ENCODE measurements at regions not wholly inside any gene's neighbourhood (a gene's known extent, or its start where the extent isn't known, plus 50 kb on each side); places are given as distances from the start of the nearest gene placed in this dataset.

DNA sequence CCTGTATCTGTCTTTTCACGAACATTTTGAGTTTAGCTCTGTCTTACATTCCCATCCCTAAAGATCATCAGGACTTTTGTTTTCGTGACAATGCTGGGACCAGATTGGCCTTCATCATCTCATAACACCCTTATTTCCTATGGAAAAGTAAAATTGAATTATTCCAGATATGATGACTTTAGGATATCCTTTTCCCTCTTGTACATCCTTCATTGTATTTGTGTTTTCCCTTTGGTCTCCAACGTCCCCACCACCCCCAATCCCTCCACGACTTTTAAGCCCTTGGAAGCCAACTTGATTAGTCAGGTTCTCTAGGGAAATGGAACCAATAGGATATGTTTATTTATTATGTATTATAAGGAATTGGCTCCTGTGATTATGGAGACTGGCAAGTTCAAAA lies 167.6 kb downstream of the ARL4A start:
- no peaks in the 10 kb centered on the region for H4K20me1 ChIP-seq (ENCODE audit: control insufficient read depth, insufficient read depth)
- BruUV-seq (replicated peaks) = no TSS peak
- FAIRE-seq (no peak), ATAC-seq (no peak), DNase-seq (ENCODE audit: low read depth, low spot score) (no peak)
- H3K27ac ChIP-seq (ENCODE audit: control insufficient read depth, insufficient read depth) = no peak overlapping the region
- H3K4me1 ChIP-seq (ENCODE audit: control insufficient read depth, insufficient read depth, low read length) = no peaks in the 10 kb centered on the region
- ChIA-PET SMC1A (ENCODE audit: uncharacterized antibody, unreplicated experiment) (no interaction called here), CTCF (no interaction called here), POLR2A (no interaction called here), RAD21 (ENCODE audit: unreplicated experiment) (no interaction called here)
- in situ Hi-C loops (cut with MboI) (no loop called here), intact Hi-C loops (cut with micrococcal nuclease; ENCODE audit: unreplicated experiment) (no loop called here)
- TF ChIP-seq, protein P1, sequence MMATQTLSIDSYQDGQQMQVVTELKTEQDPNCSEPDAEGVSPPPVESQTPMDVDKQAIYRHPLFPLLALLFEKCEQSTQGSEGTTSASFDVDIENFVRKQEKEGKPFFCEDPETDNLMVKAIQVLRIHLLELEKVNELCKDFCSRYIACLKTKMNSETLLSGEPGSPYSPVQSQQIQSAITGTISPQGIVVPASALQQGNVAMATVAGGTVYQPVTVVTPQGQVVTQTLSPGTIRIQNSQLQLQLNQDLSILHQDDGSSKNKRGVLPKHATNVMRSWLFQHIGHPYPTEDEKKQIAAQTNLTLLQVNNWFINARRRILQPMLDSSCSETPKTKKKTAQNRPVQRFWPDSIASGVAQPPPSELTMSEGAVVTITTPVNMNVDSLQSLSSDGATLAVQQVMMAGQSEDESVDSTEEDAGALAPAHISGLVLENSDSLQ (IDR thresholded peaks at IDR 0.05) = no peak
- no peaks in the 10 kb centered on the region for H3K36me3 ChIP-seq (ENCODE audit: control insufficient read depth in 2 of 2, insufficient read depth in 2 of 2, low read length in 1 of 2)
- no peak overlapping the region for H2AFZ ChIP-seq (ENCODE audit: control insufficient read depth, low read depth, low read length)
- H3K27me3 ChIP-seq (replicated peaks in 1 of 2; ENCODE audit: control insufficient read depth in 2 of 2, insufficient read depth in 2 of 2, low read length in 1 of 2) = no peaks in the 10 kb centered on the region; a peak in 1 of 4 replicates
- H3K4me3 ChIP-seq = no peak overlapping the region
- H3K9me3 ChIP-seq (replicated peaks; ENCODE audit: control insufficient read depth, insufficient read depth, low read length) = no peaks in the 10 kb centered on the region
- no peaks in the 10 kb centered on the region for H3K79me2 ChIP-seq (ENCODE audit: control insufficient read depth, insufficient read depth, low read length)
- 1% methylated on average over 4 of the region's 4 CpGs for WGBS (ENCODE audit: insufficient coverage, insufficient replicate concordance, low lambda C conversion rate, missing lambda C conversion rate)
- H3K9ac ChIP-seq (ENCODE audit: control insufficient read depth, insufficient read depth, low read length) = no peak overlapping the region
- H3K4me2 ChIP-seq (ENCODE audit: control insufficient read depth, insufficient read depth) = no peak overlapping the region

DNA sequence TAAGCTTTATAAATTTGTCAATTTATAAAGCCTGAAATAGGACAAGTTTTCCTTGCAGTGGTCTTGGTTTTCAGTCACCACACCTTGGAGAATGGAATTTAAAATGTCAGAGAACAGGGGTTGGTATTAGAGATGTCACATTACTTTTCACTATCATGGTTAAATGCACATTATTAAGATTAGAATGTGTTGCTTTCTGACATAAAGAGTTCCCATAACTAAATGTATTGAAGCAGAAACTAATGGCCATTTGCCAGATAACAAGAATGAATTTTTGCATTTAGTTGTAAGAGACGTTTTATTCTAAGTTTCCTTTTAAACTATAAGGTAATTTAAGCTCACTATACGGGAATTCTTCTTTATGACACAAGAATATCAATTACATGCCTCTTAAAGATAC lies 172.3 kb downstream of the ARL4A start:
- ChIA-PET RAD21 (ENCODE audit: unreplicated experiment) (no interaction called here), POLR2A (no interaction called here), CTCF (no interaction called here), SMC1A (ENCODE audit: uncharacterized antibody, unreplicated experiment) (interaction anchor here (1.2 to 1.6 kb wide), 2 partner anchors 10 to 15 kb away, joined by 4 to 5 read pairs; no protein-coding TSS in a partner anchor)
- Histone ChIP-seq H3K27me3 (replicated peaks in 1 of 2; ENCODE audit: control insufficient read depth in 2 of 2, insufficient read depth in 2 of 2, low read length in 1 of 2) (no peaks in the 10 kb centered on the region), H3K36me3 (ENCODE audit: control insufficient read depth in 2 of 2, insufficient read depth in 2 of 2, low read length in 1 of 2) (no peaks in the 10 kb centered on the region), H3K27ac (ENCODE audit: control insufficient read depth, insufficient read depth) (no peak overlapping the region), H3K4me3 (no peak overlapping the region), H3K4me1 (ENCODE audit: control insufficient read depth, insufficient read depth, low read length) (no peaks in the 10 kb centered on the region), H3K9me3 (replicated peaks; ENCODE audit: control insufficient read depth, insufficient read depth, low read length) (no peaks in the 10 kb centered on the region), H3K9ac (ENCODE audit: control insufficient read depth, insufficient read depth, low read length) (no peak overlapping the region), H3K4me2 (ENCODE audit: control insufficient read depth, insufficient read depth) (no peak overlapping the region), H2AFZ (ENCODE audit: control insufficient read depth, low read depth, low read length) (no peak overlapping the region), H4K20me1 (ENCODE audit: control insufficient read depth, insufficient read depth) (no peaks in the 10 kb centered on the region), H3K79me2 (ENCODE audit: control insufficient read depth, insufficient read depth, low read length) (no peaks in the 10 kb centered on the region)
- no TSS peak for BruUV-seq (replicated peaks)
- ATAC-seq = no peak
- DNase-seq (ENCODE audit: low read depth, low spot score) = no peak
- WGBS (ENCODE audit: insufficient coverage, insufficient replicate concordance, low lambda C conversion rate, missing lambda C conversion rate) = 0% methylated on average over 2 of the region's 2 CpGs
- intact Hi-C loops (cut with micrococcal nuclease; ENCODE audit: unreplicated experiment) = no loop called here
- no peak for FAIRE-seq
- in situ Hi-C loops (cut with MboI) = no loop called here
- no peak for TF ChIP-seq POLR2AphosphoS5 (IDR thresholded peaks at IDR 0.05; ENCODE audit: low read length)
- no peak for TF ChIP-seq ZNF24 (IDR thresholded peaks at IDR 0.05)
- TF ChIP-seq, protein P2, sequence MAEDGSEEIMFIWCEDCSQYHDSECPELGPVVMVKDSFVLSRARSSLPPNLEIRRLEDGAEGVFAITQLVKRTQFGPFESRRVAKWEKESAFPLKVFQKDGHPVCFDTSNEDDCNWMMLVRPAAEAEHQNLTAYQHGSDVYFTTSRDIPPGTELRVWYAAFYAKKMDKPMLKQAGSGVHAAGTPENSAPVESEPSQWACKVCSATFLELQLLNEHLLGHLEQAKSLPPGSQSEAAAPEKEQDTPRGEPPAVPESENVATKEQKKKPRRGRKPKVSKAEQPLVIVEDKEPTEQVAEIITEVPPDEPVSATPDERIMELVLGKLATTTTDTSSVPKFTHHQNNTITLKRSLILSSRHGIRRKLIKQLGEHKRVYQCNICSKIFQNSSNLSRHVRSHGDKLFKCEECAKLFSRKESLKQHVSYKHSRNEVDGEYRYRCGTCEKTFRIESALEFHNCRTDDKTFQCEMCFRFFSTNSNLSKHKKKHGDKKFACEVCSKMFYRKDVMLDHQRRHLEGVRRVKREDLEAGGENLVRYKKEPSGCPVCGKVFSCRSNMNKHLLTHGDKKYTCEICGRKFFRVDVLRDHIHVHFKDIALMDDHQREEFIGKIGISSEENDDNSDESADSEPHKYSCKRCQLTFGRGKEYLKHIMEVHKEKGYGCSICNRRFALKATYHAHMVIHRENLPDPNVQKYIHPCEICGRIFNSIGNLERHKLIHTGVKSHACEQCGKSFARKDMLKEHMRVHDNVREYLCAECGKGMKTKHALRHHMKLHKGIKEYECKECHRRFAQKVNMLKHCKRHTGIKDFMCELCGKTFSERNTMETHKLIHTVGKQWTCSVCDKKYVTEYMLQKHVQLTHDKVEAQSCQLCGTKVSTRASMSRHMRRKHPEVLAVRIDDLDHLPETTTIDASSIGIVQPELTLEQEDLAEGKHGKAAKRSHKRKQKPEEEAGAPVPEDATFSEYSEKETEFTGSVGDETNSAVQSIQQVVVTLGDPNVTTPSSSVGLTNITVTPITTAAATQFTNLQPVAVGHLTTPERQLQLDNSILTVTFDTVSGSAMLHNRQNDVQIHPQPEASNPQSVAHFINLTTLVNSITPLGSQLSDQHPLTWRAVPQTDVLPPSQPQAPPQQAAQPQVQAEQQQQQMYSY (CRISPR knock-in tag; IDR thresholded peaks at IDR 0.05) = no peak
- TF ChIP-seq BRCA1 (IDR thresholded peaks at IDR 0.05; ENCODE audit: low read depth, low read length) = no peak
- TF ChIP-seq RB1 (IDR thresholded peaks at IDR 0.05; ENCODE audit: borderline replicate concordance) = no peak
- no peak for TF ChIP-seq CREB1 (IDR thresholded peaks at IDR 0.05; ENCODE audit: low read depth)
- TF ChIP-seq ASH2L (IDR thresholded peaks at IDR 0.05; ENCODE audit: borderline replicate concordance, low read depth) = no peak
- TF ChIP-seq, protein P3, sequence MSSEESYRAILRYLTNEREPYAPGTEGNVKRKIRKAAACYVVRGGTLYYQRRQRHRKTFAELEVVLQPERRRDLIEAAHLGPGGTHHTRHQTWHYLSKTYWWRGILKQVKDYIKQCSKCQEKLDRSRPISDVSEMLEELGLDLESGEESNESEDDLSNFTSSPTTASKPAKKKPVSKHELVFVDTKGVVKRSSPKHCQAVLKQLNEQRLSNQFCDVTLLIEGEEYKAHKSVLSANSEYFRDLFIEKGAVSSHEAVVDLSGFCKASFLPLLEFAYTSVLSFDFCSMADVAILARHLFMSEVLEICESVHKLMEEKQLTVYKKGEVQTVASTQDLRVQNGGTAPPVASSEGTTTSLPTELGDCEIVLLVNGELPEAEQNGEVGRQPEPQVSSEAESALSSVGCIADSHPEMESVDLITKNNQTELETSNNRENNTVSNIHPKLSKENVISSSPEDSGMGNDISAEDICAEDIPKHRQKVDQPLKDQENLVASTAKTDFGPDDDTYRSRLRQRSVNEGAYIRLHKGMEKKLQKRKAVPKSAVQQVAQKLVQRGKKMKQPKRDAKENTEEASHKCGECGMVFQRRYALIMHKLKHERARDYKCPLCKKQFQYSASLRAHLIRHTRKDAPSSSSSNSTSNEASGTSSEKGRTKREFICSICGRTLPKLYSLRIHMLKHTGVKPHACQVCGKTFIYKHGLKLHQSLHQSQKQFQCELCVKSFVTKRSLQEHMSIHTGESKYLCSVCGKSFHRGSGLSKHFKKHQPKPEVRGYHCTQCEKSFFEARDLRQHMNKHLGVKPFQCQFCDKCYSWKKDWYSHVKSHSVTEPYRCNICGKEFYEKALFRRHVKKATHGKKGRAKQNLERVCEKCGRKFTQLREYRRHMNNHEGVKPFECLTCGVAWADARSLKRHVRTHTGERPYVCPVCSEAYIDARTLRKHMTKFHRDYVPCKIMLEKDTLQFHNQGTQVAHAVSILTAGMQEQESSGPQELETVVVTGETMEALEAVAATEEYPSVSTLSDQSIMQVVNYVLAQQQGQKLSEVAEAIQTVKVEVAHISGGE (CRISPR knock-in tag; IDR thresholded peaks at IDR 0.05) = no peak

Measured in GM12878 (cell line).